ENCODE measurements at regions not wholly inside any gene's neighbourhood (a gene's known extent, or its start where the extent isn't known, plus 50 kb on each side); places are given as distances from the start of the nearest gene placed in this dataset.
"Not testable (repeated sequence)": the region's sequence is repeated elsewhere in the genome, so short reads cannot be mapped to it uniquely, and the experiment has no call there.

GRCh38 chr21:9812507-9812906 lies 708.9 kb upstream of the TPTE start:
- TF ChIP-seq CTCF (IDR thresholded peaks at IDR 0.05); TP53 (CRISPR knock-in tag; IDR thresholded peaks at IDR 0.05); E2F6 (IDR thresholded peaks at IDR 0.05; ENCODE audit: borderline replicate concordance, low read depth); RAD21 (conservative IDR thresholded peaks at IDR 0.05 in 1 of 2, IDR thresholded peaks at IDR 0.05 in 1 of 2); RCOR1 (IDR thresholded peaks at IDR 0.05; ENCODE audit: low read depth, low read length); MAZ (IDR thresholded peaks at IDR 0.05; ENCODE audit: borderline replicate concordance, low read depth, low read length); ZFP36 (IDR thresholded peaks at IDR 0.05; ENCODE audit: borderline replicate concordance, partially characterized antibody); NPAS2 (CRISPR knock-in tag; IDR thresholded peaks at IDR 0.05; ENCODE audit: borderline replicate concordance); RFX5 (IDR thresholded peaks at IDR 0.05); BHLHE40 (IDR thresholded peaks at IDR 0.05; ENCODE audit: low read depth, low read length); POLR2A (IDR thresholded peaks at IDR 0.05; ENCODE audit: low read length); BCL3 (IDR thresholded peaks at IDR 0.05); ELK1 (IDR thresholded peaks at IDR 0.05; ENCODE audit: low read depth, low read length): not testable (repeated sequence)
